Upper lobe of right lung (tissue), 1 donor: ENCODE measurements at regions not wholly inside any gene's neighbourhood (a gene's known extent, or its start where the extent isn't known, plus 50 kb on each side); places are given as distances from the start of the nearest gene placed in this dataset.
"Not testable (repeated sequence)": the region's sequence is repeated elsewhere in the genome, so short reads cannot be mapped to it uniquely, and the experiment has no call there.

Source experiments
- ATAC-seq: fragments of 200-7000 bp; cut with Tn5 transposase; one replicate; pipeline ENCODE4 v1.9.1; 2020; ENCODE audit warnings: mild to moderate bottlenecking, moderate library complexity
- DNase-seq: peaks from one replicate; pipeline ENCODE4 v3.0.0-alpha.2; 2020
- H3K27ac ChIP-seq: fragments of 200-600 bp; one replicate; pipeline ENCODE4 v1.8.0; 2022
- H3K27me3 ChIP-seq: fragments of 200-600 bp; one replicate; pipeline ENCODE4 v1.8.0; 2022; ENCODE audit warnings: mild to moderate bottlenecking
- H3K36me3 ChIP-seq: fragments of 200-600 bp; one replicate; pipeline ENCODE4 v1.8.0; 2022
- H3K4me1 ChIP-seq: fragments of 200-600 bp; one replicate; pipeline ENCODE4 v1.8.0; 2022
- H3K4me3 ChIP-seq: fragments of 200-600 bp; one replicate; pipeline ENCODE4 v1.8.0; 2022; ENCODE audit warnings: mild to moderate bottlenecking
- H3K9me3 ChIP-seq: fragments of 200-600 bp; one replicate; pipeline ENCODE4 v1.8.0; 2022
- CTCF ChIP-seq: fragments of 200-600 bp; IDR thresholded peaks from one replicate; pipeline ENCODE4 v1.8.0; 2022; ENCODE audit warnings: antibody characterized with exemption
- intact Hi-C: fragments of 100-400 bp; cut with DNase I; formaldehyde crosslinking; loops from one replicate; pipeline ENCODE4 v1.11.0; 2022
- donor health status: DM: no; HTN: yes; CAD: no; lungs with severe emphysema.

GRCh38 chrX:122641826-122642225 lies 542.3 kb upstream of the GRIA3 start:
- no peak for ATAC-seq
- Histone ChIP-seq H3K4me1 (no peaks in the 10 kb centered on the region), H3K9me3 (no peaks in the 10 kb centered on the region), H3K27me3 (no peaks in the 10 kb centered on the region), H3K4me3 (no peak overlapping the region), H3K27ac (no peak overlapping the region), H3K36me3 (no peaks in the 10 kb centered on the region)
- no peak for DNase-seq
- TF ChIP-seq CTCF = no peak
- intact Hi-C loops = no loop called here

GRCh38 chrX:122655256-122655655 lies 528.8 kb upstream of the GRIA3 start:
- not testable (repeated sequence) for DNase-seq

GRCh38 chrX:122666601-122667000 lies 517.5 kb upstream of the GRIA3 start:
- no peak overlapping the region for H3K27ac ChIP-seq
- no peaks in the 10 kb centered on the region for H3K9me3 ChIP-seq
- ATAC-seq (no peak), DNase-seq (no peak)
- no peaks in the 10 kb centered on the region for H3K27me3 ChIP-seq
- H3K4me3 ChIP-seq = no peak overlapping the region
- no peaks in the 10 kb centered on the region for H3K4me1 ChIP-seq
- no peak for TF ChIP-seq CTCF
- intact Hi-C loops = no loop called here
- H3K36me3 ChIP-seq = no peaks in the 10 kb centered on the region

More at GRCh38 chrX:122655256-122655655, 528.8 kb upstream of the GRIA3 start:
- H3K36me3 ChIP-seq, H3K27me3 ChIP-seq, H3K9me3 ChIP-seq, H3K27ac ChIP-seq, H3K4me3 ChIP-seq, H3K4me1 ChIP-seq, ATAC-seq, intact Hi-C loops: not testable (repeated sequence)

DNA sequence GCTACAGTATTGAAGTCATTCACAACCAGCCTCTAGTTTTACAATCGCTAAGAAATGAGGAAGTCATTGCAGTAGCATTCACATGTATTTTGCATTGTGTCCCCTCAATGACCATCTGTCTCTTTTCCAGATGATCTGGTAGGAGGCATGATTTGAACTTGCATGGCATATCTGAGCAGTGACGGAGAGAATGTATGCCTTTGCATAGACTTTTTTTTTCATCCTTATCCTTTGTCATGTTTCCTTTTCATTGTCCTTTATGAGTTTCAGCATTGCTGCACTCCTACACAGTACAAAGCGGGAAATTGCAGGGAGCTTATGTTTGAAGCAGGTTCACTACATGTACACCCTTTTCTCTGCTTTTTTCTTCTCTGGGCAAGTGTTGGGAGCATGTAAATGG lies 516.4 kb upstream of the GRIA3 start:
- ATAC-seq (no peak), DNase-seq (no peak)
- no peak overlapping the region for H3K4me3 ChIP-seq
- H3K27me3 ChIP-seq = no peaks in the 10 kb centered on the region
- H3K36me3 ChIP-seq = no peaks in the 10 kb centered on the region
- H3K4me1 ChIP-seq = no peaks in the 10 kb centered on the region
- H3K9me3 ChIP-seq = no peaks in the 10 kb centered on the region
- intact Hi-C loops = no loop called here
- no peak overlapping the region for H3K27ac ChIP-seq
- TF ChIP-seq CTCF = no peak

DNA sequence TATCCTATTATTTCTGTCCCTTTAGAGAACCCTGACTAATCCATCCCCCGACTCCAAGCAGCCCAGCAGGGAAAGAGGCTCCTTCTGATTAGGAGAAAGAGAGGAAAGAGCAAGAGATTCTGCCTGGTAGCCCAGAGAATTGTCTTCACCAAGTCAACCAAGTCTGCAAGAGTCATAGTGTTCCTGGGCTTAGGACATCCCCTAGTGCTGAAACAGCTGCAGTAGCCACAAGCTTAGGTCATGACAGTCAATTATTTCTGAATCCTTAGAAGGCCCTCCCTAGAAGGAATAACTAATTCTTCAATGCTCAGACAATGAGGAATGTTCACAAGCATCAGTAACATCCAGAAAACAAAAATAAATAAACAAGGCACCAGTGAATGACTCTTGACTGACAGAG lies 480.3 kb upstream of the GRIA3 start:
- ATAC-seq (no peak), DNase-seq (no peak)
- Histone ChIP-seq H3K27me3 (no peaks in the 10 kb centered on the region), H3K36me3 (no peaks in the 10 kb centered on the region), H3K4me1 (no peaks in the 10 kb centered on the region), H3K4me3 (no peak overlapping the region), H3K27ac (no peak overlapping the region), H3K9me3 (no peaks in the 10 kb centered on the region)
- intact Hi-C loops = no loop called here
- no peak for TF ChIP-seq CTCF

DNA sequence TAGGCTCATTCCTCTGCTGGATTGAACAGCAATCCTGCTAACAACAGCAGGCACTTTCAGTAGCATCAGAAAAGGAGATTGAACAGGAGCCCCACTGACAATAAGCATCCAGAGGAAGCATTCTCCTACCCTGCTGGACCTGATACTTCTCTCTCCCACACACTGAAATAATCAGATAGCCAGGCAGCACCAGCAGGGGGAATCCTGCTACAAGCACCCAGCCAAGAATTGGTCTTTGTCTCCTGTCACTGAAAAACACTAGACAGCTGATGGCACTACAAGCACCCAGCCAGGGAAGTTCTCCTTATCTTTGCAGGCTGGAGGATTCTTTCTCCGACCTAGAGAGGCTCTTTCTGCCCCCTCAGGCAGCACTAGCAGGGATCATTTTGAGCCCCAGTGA lies 444.3 kb upstream of the GRIA3 start:
- no peak for TF ChIP-seq CTCF
- DNase-seq (no peak), ATAC-seq (no peak)
- Histone ChIP-seq H3K27ac (no peak overlapping the region), H3K4me3 (no peak overlapping the region), H3K9me3 (no peaks in the 10 kb centered on the region), H3K4me1 (no peaks in the 10 kb centered on the region), H3K27me3 (no peaks in the 10 kb centered on the region), H3K36me3 (no peaks in the 10 kb centered on the region)
- intact Hi-C loops = no loop called here
